Right lobe of liver (tissue), 4 donors: ENCODE measurements at regions not wholly inside any gene's neighbourhood (a gene's known extent, or its start where the extent isn't known, plus 50 kb on each side); places are given as distances from the start of the nearest gene placed in this dataset.

Experiments used
- POLR2A ChIP-seq: fragments of 450-650 bp; IDR thresholded peaks from one replicate; pipeline ENCODE4 v1.6.1; 2017; ENCODE audit warnings: antibody characterized with exemption, mild to moderate bottlenecking
- TF ChIP-seq, protein P1 (sequence below), 4 donors: fragments of 200-600 bp in 3 of 4; fragments of 450-650 bp in 1 of 4; IDR thresholded peaks; one replicate each; pipeline versions ENCODE4 v1.5.1 to v1.8.0; 2016 to 2022; ENCODE audit warnings: antibody characterized with exemption in 4 of 4, mild to moderate bottlenecking in 2 of 4
- donor health status: DM: no; HTN: no; CAD: no.
- donor health status: DM: no; HTN: no; CAD: no.
- donor health status: DM: no; HTN: yes; CAD: no.

DNA sequence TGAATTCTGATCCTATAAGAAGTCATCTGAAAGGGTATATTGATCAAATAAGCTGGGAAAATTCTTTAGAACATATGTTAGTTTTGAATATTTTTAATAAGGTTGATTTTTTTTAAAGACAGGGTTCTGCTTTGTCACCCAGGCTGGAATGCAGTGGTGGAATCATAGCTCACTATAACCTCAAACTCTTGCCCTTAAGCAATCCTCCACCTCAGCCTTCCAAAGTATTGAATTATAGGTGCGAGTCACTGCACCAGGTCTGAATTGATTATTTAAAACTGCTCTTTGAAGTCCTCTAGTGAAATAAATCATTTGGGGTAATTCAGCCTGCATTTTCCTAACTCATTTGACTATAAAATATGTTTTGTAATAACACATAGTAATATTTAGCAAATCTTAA, 812.3 kb downstream of the PDHA2 start:
- TF ChIP-seq, protein P1, sequence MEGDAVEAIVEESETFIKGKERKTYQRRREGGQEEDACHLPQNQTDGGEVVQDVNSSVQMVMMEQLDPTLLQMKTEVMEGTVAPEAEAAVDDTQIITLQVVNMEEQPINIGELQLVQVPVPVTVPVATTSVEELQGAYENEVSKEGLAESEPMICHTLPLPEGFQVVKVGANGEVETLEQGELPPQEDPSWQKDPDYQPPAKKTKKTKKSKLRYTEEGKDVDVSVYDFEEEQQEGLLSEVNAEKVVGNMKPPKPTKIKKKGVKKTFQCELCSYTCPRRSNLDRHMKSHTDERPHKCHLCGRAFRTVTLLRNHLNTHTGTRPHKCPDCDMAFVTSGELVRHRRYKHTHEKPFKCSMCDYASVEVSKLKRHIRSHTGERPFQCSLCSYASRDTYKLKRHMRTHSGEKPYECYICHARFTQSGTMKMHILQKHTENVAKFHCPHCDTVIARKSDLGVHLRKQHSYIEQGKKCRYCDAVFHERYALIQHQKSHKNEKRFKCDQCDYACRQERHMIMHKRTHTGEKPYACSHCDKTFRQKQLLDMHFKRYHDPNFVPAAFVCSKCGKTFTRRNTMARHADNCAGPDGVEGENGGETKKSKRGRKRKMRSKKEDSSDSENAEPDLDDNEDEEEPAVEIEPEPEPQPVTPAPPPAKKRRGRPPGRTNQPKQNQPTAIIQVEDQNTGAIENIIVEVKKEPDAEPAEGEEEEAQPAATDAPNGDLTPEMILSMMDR (IDR thresholded peaks at IDR 0.05) = no peak
- no peak for TF ChIP-seq POLR2A
